Calu3 (cell line): ENCODE measurements at regions not wholly inside any gene's neighbourhood (a gene's known extent, or its start where the extent isn't known, plus 50 kb on each side); places are given as distances from the start of the nearest gene placed in this dataset.

ENCODE experiments used
- BruUV-seq: library from RNA; stranded (reverse); fragments of 400-500 nt; replicated peaks from 2 replicates; lab custom pipeline; 2021; lab: Mats Ljungman, UMichigan
- CTCF ChIA-PET: fragments of 300-600 bp; sonication (Branson Sonifier 250); formaldehyde crosslinking; loops from one replicate; lab custom pipeline; 2022; ENCODE audit warnings: antibody characterized with exemption; lab: Charles Lee
- DNase-seq: peaks from one replicate; pipeline ENCODE4 v3.0.0; 2022
- H3K27ac Mint-ChIP-seq: one replicate; pipeline ENCODE4 v1.8.0; 2022; ENCODE audit warnings: mixed read lengths; ENCODE audit not compliant: unreplicated experiment
- H3K27me3 Mint-ChIP-seq: one replicate; pipeline ENCODE4 v1.8.0; 2022; ENCODE audit warnings: mixed read lengths; ENCODE audit not compliant: unreplicated experiment
- H3K36me3 Mint-ChIP-seq: one replicate; pipeline ENCODE4 v1.8.0; 2022; ENCODE audit warnings: mild to moderate bottlenecking, moderate library complexity, mixed read lengths; ENCODE audit not compliant: insufficient read depth, unreplicated experiment
- H3K4me1 Mint-ChIP-seq: one replicate; pipeline ENCODE4 v1.8.0; 2022; ENCODE audit warnings: mild to moderate bottlenecking, low read depth, mixed read lengths; ENCODE audit not compliant: unreplicated experiment
- H3K4me3 Mint-ChIP-seq: one replicate; pipeline ENCODE4 v1.8.0; 2022; ENCODE audit warnings: mild to moderate bottlenecking, low read depth, moderate library complexity, mixed read lengths; ENCODE audit not compliant: unreplicated experiment
- H3K9me3 Mint-ChIP-seq: one replicate; pipeline ENCODE4 v1.8.0; 2022; ENCODE audit warnings: low read depth, mixed read lengths; ENCODE audit not compliant: unreplicated experiment
- CTCF ChIP-seq: fragments of 200-600 bp; IDR thresholded peaks from one replicate; pipeline ENCODE4 v1.8.0; 2022; ENCODE audit warnings: antibody characterized with exemption; ENCODE audit not compliant: unreplicated experiment
- intact Hi-C: fragments of 100-400 bp; cut with micrococcal nuclease; formaldehyde crosslinking; loops from one replicate; pipeline ENCODE4 v1.10.0; 2022; ENCODE audit not compliant: unreplicated experiment

GRCh38 chr5:163692091-163692490 lies 186.7 kb downstream of the MAT2B start:
- H3K4me1 Mint-ChIP-seq = peaks cover 8% of the 10 kb centered on the region
- no peak for TF ChIP-seq CTCF
- H3K27ac Mint-ChIP-seq = no peak overlapping the region
- CTCF ChIA-PET = no interaction called here
- H3K36me3 Mint-ChIP-seq = no peaks in the 10 kb centered on the region
- peaks cover 8% of the 10 kb centered on the region for H3K27me3 Mint-ChIP-seq
- H3K9me3 Mint-ChIP-seq = no peaks in the 10 kb centered on the region
- BruUV-seq = no TSS peak
- intact Hi-C loops = loop anchor here (10.0 kb wide), 1 partner anchor 1513 kb away; no protein-coding TSS in a partner anchor
- no peak for DNase-seq
- no peak overlapping the region for H3K4me3 Mint-ChIP-seq

DNA sequence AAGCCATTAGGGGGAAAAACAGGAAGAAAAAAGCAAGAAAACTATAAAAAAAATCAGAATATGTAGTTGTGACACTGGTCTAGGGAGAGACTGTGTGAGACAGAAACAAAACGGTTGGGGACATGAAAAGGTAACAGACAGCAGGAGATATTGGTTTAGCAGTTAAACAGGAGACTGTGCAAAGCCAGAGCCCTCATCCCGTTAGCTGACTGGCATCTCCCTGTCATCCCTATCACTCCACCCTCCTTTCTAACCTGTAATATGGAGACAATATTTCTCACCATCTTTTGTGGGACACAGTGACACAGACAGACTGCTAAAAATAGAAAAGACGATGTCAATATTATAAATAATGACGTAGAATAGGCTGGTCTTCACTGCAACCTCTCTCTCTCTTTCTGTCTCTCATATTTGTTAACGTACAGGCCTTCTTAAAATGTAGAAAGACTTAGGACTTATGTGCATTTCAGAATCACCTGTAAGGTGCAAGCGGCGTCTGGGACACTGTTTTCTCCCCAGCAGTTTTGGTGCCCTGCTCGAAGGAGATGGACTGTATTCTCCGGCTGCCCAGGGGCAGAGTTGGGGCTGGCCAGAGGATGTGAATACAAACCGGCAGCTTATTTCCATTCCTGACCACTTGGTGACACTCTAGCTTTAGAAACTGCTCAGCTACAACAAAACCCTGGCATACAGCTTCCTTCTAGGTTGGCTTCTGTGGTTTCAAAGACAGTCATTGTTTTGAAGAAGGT lies 190.6 kb downstream of the MAT2B start:
- Mint-ChIP-seq H3K27me3 (no peaks in the 10 kb centered on the region), H3K27ac (no peak overlapping the region), H3K4me3 (no peak overlapping the region), H3K9me3 (no peaks in the 10 kb centered on the region), H3K4me1 (peaks cover 8% of the 10 kb centered on the region), H3K36me3 (no peaks in the 10 kb centered on the region)
- peak; percentile 67 for DNase-seq
- BruUV-seq = no TSS peak
- intact Hi-C loops = loop anchor here (1.0 to 10.0 kb wide), 7 partner anchors 131 to 1509 kb away; no protein-coding TSS in a partner anchor
- TF ChIP-seq CTCF = peak; percentile 68
- CTCF ChIA-PET = interaction anchor here (0.5 to 1.5 kb wide), 8 partner anchors 9 to 808 kb away, joined by 3 to 21 read pairs (median 6); no protein-coding TSS in a partner anchor

DNA sequence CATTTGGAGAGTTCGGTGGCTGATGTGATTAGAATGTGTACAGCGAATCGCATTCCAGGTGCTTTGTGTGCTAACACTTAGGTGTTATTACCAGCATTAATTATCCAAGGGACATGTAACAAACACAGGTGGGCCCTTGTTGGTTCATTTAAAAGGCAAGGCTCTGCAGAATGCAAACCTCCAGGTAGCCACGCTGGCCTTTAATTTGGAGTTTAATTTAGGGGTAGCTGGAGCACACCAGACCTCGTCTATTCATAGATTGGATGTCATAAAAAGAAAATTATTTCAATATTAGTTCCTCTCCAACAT lies 191.1 kb downstream of the MAT2B start:
- DNase-seq = no peak
- no peak overlapping the region for H3K4me3 Mint-ChIP-seq
- intact Hi-C loops = loop anchor here (1.0 to 10.0 kb wide), 6 partner anchors 306 to 1508 kb away; no protein-coding TSS in a partner anchor
- H3K36me3 Mint-ChIP-seq = no peaks in the 10 kb centered on the region
- no peak overlapping the region for H3K27ac Mint-ChIP-seq
- H3K9me3 Mint-ChIP-seq = no peaks in the 10 kb centered on the region
- H3K4me1 Mint-ChIP-seq = peaks cover 8% of the 10 kb centered on the region
- CTCF ChIA-PET = interaction anchor here (0.6 to 1.5 kb wide), 7 partner anchors 10 to 808 kb away, joined by 3 to 21 read pairs (median 4); no protein-coding TSS in a partner anchor
- no peaks in the 10 kb centered on the region for H3K27me3 Mint-ChIP-seq
- BruUV-seq = no TSS peak
- TF ChIP-seq CTCF = no peak

GRCh38 chr5:163706053-163706771 lies 200.8 kb downstream of the MAT2B start:
- CTCF ChIA-PET = no interaction called here
- Mint-ChIP-seq H3K27ac (no peak overlapping the region), H3K36me3 (no peaks in the 10 kb centered on the region), H3K4me1 (peaks cover 10% of the 10 kb centered on the region), H3K4me3 (no peak overlapping the region), H3K9me3 (peaks cover 9% of the 10 kb centered on the region), H3K27me3 (no peaks in the 10 kb centered on the region)
- no TSS peak for BruUV-seq
- TF ChIP-seq CTCF = no peak
- intact Hi-C loops = no loop called here
- no peak for DNase-seq
